ENCODE measurements at regions not wholly inside any gene's neighbourhood (a gene's known extent, or its start where the extent isn't known, plus 50 kb on each side); places are given as distances from the start of the nearest gene placed in this dataset.
"Not testable (repeated sequence)": the region's sequence is repeated elsewhere in the genome, so short reads cannot be mapped to it uniquely, and the experiment has no call there.

DNA sequence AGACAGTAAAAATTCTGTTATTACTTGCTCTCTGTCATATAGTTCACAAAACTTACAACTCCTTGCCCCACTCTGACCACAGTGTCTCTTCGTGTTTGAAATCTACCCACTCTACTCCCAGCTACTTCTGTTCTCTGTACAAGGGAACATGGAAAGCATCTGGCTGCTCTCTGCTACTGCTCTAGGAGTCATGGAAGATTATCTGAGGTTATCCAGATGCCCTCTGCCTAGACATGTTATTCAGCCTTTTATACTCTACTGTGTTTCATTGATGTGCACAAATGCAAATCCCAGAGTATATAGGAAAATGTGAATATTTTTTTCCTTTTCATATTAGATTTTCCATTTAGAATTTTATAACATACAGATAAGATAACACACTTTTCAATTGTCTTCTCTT lies 1525.6 kb downstream of the MAT2B start:
- DNase-seq = no peak

DNA sequence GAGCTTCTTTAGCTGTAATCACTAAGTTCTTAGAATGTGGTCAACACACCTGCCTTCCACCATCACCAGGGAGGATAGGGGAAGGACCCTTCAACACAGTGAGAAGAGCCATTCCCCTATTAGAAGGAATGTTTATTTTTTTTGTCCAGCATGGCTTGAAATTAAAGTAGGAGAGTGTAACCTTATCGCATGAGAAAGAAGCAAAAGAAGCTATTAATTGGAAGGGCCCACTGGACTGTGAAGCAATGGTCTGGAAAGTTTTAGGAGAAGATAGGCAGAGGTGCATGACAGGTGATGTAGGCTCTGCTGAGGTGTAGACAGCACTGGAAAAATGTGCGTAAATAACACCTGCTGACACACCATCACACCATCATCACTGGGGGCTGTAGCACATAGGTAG lies 1526.0 kb downstream of the MAT2B start:
- DNase-seq = no peak

DNA sequence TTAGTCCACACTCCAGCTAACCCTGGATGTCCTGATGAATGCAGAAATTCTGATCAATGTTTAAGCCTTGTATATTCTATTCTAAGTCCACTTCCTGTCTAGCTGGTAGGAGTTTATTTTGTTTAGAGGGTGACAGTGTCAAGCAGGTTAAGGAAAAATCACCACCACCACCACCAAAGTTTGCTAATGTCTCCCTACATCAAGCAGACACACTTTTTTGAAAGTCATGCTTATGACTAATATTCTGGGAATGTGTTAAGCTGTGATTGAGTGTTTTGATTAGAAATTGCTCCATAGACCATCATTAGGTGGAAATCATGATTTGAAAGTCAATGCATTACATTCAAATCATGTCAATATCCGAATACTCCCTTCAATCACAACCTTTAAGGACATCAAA lies 1530.1 kb downstream of the MAT2B start:
- no peak for DNase-seq

DNA sequence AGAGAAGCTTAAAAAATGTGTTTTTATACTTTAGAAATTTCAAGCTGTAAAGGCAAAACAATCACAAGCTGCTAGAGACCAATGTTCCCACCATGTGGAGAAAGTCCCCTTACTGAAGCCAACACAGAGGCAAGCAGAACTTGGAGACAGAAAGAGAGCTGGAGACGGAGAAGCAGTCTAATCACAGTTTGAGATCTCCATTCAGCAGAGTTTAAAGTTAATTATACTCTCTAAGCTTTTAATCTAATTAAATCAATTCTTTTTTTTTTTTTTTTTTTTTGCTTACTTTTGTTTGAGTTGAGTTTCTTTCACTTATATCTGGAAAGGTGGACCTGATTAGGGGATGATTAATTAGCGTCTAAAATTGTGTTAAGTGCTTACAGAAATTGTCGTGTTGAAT lies 1534.3 kb downstream of the MAT2B start:
- DNase-seq = no peak

DNA sequence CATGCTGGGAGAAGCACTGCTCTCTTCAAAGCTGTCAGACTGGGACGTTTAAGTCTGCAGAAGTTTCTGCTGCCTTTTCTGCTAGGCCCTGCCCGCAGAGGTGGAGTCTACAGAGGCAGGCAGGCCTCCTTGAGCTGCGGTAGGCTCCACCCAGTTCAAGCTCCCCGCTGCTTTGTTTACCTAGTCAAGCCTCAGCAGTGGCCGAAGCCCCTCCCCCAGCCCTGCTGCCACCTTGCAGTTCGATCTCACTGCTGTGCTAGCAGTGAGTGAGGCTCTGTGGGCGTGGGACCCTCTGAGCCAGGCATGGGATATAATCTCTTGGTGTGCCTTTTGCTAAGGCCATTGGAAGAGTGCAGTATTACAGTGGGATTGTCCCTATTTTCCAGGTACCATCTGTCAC lies 1540.5 kb downstream of the MAT2B start:
- not testable (repeated sequence) for DNase-seq

DNA sequence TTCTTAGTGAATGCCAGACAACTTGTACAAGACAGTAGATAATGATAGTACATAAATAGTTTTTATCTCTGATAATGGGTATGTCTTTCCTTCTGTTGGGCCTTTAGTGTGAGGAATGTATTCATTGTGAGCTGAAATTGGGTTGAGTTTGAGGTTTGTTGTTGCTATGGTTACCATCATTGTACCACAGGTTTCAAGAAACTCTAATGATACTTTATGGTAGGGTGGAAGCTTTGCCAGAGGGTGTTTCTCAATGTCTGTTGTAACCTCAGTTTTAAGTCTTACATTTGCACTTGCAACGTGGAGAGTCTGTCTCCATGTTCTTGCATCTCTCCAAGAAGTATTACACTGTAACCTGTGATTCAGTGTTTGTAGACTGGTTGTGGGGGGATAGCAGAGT lies 1550.1 kb downstream of the MAT2B start:
- DNase-seq = no peak

DNA sequence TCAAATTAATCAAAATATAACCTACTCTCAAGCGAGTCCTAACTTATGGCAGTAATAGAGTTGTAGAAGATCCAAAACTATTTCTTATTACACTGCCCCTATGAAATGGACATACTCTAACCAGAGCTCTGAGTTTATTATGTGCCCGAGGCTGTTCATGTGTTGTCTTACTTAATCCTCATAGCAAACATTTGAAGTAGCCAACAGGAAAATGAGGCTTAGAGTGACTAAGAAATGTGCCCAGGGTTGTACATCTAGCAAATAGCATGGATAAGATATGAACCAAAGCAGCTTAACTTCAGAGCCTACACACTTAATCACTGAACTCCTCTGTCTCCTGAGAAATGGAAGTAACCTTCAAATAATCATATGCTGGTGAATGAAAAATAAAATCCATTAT lies 1551.7 kb downstream of the MAT2B start:
- DNase-seq = no peak

DNA sequence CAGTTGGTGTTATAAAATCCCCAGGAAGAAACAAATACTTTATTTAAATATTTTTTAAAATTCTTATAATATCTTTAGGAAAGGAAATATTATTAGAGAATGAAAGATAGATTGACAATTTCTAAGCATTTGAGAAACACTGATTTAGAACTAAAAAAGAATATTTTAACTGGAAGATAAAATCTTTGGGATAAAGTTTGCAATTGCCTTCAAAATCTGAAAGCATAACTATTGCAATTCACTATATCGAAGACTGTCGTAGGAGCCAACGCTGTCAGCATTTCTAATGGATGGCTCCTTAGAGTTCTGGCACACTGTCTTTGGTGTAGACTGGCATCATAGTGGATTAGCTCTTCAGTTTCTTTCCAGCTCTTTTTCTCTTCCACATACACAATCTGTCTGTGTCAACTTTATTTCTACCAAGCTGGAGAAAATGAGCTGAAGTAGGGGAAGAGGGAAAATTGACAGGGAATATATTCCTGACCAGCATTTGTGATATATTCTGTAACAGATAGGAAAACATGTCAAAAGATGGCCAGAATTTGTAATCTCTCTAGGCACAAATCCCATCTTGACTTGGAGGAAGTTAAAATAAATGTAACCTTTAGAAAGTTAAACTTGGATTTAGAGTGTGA lies 1561.4 kb downstream of the MAT2B start:
- DNase-seq = no peak

DNA sequence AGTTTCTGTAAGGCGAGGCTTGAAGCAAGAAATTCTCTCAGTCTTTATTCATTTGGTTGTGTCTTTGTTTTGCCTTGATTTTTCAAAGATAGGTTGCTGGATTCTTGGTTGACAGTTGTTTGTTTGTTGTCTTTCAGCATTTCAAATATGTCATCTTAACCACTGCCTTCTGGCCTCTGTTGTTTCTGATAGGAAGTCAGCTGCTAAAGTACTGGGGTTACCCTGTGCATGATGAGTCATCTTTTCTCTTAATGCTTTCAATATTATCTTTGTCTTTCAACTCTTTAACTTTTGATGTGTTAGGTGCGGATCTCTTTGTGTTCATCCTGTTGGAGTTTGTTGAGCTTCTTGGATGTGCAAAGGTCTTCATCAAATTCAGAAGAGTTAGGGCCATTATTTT lies 1571.3 kb downstream of the MAT2B start:
- no peak for DNase-seq

DNA sequence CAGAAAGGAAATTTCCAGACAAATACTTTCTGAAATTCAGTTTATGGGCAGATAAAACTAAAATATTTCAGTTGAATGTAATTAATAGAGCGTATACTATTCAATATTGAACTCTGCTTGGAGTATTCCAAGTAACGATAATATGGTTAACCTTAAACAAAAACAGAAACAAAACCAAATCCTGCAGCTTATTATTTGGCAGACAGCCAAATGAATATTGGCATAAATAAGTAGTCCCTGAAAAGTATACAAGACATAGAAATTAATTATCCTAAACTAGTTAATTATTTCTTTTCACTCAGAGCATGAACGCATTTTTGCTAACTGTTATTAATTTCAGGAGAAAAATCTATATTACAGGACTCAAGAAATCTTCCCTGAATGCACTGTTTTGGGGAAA lies 1574.0 kb downstream of the MAT2B start:
- no peak for DNase-seq

DNA sequence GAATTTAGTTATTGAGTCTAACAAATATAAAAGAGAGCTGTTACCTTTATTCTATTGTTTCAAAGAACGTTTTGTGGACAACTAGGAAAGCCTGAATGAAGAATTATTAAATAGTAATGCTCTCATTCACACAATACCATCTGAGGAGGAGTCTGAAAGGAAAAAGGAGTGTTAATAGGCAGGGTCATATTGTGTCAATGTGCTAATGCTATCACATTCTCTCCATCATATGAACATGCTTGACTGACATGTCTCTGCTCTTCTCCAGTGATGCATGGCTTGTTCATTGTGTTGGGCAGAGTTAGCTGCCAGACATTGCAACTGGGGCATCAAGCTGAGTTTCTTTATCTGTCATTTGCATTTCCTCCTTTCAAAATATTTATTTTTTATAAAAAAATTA lies 1578.0 kb downstream of the MAT2B start:
- no peak for DNase-seq

DNA sequence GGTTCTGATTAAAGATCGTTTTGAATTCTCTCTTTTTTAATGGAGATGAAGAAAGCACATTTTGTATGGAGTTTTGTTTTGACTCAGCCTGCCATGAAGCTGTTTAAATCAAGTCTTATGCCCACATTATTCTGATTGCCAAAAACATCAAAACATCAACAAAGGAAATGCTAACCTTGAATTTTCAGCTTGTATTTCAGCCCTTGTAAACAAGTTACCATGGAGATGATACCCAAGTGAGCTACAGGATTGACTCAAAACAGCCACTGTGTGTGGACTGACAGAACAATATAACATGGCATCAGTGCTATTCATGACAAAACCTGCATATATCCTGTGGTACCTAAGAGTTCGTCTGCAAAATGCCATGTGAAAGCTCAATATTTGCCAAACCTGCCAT lies 1581.0 kb downstream of the MAT2B start:
- no peak for DNase-seq

DNA sequence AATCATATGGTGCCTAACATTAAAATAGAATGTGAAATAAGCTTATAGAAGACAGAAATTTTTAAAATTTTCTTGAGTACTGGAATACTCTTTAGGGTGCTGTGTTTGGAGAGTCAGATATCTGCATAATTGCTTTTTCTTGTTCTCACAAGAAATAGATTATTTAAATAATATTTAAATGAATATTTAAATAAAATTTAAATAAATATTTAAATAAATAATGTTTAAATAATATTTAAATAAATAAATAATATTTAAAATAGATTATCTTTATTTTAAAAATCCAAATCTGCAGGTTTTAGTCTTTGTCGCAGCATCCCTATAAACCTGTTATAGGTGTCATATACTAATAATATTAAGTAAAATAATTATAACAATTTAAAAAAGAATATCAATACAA lies 1589.4 kb downstream of the MAT2B start:
- no peak for DNase-seq

DNA sequence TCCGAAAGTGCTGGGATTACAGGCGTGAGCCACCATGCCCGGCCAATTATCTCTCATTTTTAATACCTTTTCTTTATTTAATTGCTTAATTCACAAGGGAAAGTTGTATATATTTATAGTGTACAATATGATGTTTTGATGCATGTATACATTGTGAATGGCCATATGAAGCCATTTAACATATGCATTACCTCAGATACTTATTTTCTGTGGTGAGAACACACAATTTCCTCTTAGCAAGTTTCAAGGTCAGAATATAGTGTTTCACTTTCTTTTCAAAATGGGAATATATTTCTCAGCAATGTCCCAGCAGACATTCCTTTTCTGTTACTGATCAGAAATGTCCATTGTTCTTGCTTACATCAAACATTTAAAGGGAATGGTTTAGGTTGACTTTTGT lies 1596.3 kb downstream of the MAT2B start:
- no peak for DNase-seq

DNA sequence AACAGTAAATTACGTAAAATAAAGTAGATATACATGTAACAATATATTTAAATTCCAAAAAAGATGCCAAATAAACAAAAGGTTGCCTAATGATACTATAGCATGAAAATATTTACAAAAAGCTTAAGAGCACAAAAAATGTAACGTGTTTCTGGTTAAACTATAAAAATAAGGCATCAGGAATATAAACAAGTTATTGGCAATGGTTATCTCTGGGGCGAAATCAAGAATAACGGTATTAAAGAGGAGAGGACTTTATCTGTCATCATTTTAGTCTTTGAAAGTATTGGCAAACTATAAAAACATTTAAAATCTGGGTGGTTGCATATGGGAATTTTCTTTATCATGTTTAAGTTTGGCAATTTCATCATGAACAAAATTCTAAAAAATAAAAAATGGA lies 1599.2 kb downstream of the MAT2B start:
- no peak for DNase-seq

DNA sequence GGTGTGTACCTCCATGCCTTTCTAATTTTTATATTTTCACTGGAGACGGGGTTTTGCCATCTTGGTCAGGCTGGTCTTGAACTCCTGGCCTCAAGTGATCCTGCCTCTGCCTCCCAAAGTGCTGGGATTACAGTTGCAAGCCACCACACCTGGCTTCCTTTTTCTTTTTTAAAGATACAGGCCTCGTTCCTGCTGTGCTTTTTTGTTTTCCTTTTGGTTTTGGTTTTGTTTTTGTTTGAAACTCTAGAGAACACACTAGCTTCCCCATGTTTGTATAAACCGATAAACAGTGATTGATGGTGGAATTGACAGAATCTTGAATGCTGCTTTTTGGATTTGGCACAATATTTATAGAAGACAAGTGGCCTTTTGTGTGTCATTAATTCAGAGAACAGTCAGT lies 1603.4 kb downstream of the MAT2B start:
- no peak for DNase-seq

DNA sequence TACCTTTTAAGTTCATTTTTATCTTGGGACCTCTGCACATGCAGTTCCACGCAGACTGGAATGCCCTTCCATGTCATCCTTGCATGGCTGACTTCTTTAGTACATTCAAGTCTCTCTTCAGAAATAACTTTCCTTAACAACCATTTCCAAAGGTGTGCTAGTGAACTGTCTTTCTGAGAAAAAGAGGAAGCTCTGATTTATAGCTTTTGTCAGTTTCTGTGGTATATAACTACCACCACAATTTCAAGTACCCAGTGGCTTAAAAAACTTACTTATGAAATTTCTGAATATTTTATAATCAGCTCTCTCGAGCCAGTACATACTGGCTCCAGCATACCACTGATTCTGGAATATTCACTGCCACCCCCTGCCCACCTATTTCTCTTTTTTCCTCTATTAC lies 1613.8 kb downstream of the MAT2B start:
- no peak for DNase-seq

DNA sequence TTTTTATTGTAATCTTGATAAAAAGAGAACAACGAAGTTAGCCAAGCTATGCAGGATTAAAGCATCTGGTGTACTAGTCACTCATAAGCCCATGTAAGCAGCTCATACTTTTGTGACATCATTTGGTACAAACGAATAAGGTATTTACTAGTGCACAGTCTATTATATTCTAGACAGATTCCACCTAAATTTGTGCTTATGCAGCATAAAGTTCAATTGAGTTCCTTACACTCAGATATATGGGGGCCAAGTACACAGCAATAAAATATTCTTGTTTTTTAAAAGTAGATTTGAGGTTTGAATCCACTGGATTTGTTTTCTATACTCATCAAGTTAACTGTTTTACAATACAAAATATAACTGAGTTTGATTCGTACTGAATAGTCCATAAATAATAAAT lies 1621.2 kb downstream of the MAT2B start:
- DNase-seq = no peak

DNA sequence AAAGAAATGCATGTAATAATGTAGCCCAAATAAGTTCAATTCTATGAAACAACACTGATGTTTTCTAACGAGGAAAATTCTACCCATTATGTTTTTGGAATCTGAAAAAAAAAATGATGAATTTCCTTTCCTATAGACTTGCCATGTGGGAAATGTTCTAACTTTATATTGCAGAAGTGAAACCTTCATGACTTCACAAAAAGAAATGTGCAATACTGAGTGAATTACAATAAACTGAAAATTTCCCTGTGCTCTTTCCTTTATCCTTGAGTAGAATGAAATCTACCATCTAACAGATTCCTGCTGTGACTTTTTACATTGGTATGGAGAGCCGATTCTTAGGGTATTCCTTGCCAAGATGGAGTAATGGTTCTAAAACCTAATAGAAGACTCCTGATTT lies 1622.5 kb downstream of the MAT2B start:
- no peak for DNase-seq

DNA sequence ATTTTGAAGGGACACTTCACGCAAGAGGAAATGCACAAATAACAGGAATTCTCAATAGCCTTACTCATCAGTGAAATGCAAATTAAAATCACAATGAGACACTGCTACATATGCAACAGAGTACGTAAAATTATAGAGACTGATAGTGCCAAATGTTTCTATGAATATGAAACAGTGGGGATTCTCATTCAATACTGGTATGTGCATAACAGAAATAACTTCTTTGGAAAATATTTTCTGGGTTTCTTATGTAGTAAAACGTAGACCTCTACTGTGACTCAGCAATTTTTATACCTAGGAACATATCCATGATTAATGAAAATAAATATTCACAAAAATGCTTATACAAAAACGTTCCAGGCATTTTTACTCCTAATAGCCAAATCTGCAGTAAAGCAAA lies 1625.2 kb downstream of the MAT2B start:
- no peak for DNase-seq

DNA sequence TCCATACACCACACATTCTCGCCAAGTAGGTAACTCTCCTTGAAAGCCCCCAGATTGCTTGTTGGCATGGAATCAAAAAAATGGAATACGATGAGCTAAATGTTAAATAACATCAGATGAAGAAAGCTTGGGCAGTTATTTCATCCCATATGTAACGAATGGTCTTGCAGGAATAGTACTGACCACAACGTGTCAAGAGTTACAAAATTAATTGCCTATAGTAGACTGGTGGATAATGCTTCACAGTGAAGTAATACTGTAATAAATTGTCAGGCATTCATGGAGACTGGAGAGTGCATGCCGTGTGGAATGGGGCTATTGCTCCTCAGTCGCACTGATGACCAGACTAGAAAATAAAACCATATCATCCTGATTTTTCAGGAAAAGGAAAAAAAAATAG lies 1628.7 kb downstream of the MAT2B start:
- DNase-seq = no peak

DNA sequence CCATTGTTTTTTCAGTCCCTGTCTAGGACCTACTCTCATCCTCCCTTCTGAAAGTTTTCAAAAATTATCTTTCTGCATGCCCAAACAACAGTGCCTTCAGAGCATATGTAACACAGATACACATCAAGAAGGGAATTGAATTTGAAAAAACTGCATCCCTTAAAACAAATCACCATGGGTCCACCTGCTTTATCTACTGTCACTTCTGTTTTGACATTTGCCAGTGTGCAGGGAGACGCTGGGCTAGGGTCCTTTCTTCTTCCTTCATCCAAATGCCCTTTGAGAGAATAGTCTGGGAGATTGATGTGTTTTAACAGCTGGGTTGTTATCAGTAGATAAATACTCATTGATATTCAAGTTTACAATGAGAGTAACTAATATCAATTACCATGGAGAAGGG lies 1630.1 kb downstream of the MAT2B start:
- no peak for DNase-seq

DNA sequence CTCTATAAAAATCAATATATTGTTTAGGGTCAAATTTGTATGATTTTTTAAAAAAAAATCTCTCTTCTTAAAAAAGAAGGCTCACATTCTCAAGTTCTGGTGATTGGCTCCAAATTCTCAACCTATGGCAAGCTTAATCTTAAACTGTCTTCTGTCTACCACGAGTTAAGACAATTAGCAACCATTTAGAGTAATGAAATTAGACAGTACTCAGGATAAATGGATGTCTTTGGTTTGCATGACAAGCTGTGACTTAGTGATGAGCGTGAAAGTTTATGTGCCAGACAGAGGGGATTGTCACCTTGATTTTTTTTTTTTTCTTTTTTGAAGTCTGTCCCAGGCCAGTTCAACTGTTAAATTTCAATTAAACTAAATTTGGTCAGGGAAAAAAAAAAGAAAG lies 1632.3 kb downstream of the MAT2B start:
- no peak for DNase-seq

DNA sequence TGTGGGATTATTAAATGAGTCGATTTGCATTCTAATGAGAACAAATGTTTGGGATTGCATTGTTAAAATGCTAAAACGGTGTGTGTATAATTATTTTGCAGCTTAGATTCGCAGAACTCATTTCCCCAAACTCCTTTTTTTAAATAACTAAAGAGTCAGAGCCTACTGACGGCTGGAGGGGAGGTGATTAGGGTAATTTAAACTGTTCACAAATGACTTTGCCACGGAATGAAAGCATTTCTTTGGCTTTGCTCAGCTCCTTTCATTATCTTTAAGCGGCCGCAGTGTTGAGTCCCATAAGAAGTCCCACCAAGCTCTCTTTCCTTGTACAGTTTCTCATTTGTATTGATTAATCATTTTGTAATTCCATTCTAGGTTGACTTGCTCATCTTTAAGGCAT lies 1632.8 kb downstream of the MAT2B start:
- no peak for DNase-seq

DNA sequence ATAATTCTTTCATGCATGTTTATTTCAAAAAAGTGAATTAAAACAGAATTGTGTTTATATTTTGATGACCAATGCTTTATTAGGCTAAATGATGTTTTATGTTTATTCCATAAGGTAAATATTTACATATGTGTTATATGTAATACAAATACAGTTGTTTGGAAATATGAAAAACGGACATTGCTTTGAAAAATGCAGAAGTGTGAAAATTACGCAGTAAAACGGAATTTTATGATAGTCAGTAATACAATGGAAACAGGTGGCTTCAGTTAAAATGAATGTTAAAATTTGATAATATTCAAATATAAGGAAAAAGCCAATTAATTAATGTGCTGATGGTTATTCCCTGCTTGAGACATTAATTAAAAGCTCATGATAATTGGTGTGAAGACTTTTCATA lies 1633.8 kb downstream of the MAT2B start:
- DNase-seq = no peak

DNA sequence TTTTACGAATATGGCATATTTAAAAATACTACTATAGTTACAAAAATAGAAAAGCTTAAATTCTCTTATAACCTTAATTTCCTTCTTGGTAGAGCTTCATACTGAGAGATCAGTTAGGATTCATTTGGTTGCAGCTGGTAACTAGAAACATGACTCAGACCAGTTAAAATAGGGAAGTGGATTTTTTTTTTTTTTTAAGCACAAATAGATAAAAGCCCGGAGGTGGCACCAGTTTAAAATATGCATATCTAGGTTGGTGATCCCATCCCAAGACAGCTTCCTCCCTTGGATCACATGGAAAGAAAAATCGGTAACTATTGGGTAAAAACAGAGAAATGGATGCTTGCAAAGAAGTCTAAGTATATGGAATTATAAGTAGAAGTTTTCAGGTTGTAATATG lies 1634.3 kb downstream of the MAT2B start:
- no peak for DNase-seq
